HG03196 (cell line): ENCODE measurements at regions not wholly inside any gene's neighbourhood (a gene's known extent, or its start where the extent isn't known, plus 50 kb on each side); places are given as distances from the start of the nearest gene placed in this dataset.
A peak's percentile ranks its signal among the peaks of the same experiment; 100 is the strongest.

Experiments used
- ATAC-seq: cut with Tn5 transposase; IDR thresholded peaks from one replicate; pipeline ENCODE4 v1.9.1; 2021; ENCODE audit not compliant: unreplicated experiment

DNA sequence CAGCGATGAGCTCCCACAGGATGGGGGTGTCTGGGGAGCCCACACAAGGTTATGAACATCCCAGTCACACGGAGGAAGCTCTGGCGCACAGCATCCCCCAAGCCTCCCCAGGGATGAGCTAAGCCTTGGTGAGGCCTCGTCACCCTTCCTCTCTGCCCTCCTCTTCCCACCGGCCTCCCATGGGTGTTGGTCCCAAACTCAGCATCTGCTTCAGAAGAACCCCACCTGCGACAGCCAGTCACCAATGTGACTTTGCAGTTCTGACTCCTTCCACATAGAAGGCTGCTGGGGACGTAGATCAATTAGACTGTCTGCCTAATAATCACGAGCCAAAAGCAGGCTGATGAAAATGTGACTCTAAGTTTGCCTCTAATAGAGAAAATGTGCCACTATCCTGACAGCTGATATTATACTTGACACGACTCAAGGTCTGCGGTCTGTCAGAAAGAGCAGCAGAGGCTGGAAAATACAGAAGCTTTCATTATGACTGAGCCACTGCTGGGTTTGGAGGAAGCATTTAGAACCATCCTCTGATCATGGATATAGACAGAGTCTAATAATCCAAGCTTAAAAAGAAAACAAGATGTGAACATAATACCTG, 116.0 kb upstream of the PFKP start:
- no peak for ATAC-seq

DNA sequence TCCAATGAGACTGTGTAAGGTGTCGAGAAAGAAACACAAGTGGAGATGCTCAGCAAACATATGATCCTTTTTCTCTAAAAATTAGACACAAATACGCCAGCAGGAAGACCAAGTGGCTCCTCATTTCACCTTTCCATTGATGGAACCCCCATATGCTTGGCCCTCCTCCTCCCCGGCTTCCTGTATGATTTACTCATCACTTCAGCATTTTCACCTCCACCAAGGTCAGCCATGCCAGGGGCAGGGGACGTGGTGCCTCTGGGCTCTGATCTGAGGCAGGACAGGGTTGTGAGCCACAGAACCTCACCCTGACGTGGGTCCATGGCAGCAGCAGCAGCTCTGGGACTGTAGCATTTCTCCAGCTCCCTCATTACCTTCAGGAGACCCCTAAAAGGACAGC, 116.8 kb upstream of the PFKP start:
- no peak for ATAC-seq

DNA sequence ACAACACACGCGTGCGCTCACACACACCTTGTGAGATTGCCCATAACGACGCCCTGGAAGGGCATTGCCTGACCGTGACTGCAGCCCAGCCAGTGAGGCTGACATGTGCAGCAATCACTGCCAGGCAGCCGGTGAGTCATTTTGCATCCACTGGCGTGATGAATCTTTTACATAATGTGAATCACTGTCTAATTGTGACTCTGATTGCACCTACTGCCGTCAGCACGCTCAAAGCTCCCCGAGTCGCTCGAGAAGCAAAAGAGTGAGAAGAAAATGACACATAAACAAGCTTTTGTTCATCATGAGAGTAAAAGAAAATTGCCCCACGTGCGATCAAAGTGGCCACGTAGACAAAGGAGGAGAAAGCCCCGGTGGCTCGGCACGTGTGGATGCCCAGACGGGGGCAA, 117.4 kb upstream of the PFKP start:
- ATAC-seq, result peak; percentile 63

DNA sequence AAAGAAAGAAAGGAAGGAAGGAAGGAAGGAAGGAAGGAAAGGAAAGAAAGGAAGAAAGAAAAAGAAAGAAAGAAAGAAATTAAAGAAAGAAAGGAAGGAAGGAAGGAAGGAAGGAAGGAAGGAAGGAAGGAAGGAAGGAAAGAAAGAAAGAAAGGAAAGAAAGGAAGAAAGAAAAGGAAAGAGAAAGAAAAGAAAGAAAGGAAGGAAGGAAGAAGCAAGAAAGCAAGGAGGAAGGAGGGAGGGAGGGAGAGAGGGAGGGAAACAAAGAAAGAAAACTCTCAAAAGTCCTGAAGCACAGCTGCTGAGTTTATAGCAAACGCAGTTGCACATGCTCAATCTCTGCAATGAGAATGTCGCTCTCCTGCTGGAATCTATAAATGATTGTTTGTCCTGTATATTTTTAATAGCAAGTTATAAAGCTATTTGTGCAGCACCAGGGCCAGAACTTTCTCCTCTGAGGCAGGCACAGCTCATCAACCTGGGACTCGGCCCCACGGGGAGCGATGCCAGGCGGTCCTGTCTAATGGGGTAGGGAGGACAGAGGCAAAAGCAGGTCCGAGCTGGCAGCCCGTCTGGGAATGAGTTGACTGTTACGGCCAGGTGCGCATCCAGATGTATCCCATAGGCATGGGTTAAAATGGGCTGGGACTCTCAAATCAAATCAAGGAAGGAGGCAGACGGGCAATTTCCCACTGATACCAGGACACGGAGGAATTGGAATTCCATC, 118.0 kb upstream of the PFKP start:
- no peak for ATAC-seq

DNA sequence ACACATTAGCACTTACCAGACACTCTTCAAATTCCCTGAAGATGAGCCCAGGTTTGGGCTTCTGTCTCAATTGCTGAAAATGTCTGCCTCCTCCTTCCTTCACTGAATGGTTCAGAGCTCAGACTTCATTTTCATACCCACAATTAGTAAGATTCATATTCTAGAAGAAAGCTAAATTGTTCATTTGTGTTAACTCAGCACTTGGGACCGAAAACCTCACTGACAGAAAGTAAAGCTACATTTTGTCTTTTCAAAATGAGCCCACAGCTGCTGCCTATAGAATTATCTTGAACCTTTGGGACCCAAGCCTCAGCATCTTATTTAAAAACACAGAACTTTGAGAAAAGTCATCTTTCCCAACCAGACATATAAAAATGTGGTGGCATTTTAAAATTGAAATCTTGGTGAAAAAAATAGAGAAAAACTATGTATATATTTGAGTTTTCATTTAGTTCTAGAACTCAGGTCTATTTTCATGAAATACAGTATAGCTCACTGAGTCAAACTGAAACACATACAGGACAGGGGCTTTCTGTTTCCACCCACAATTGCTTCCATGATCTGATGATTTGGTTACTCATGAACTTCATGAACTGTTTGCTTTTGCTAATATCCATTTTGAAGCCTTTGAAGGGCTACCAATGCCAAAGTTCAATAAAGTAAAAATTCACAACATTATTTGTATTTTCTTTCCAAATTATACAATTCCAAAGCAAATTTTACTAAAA, 119.1 kb upstream of the PFKP start:
- ATAC-seq, result peak; percentile 61

DNA sequence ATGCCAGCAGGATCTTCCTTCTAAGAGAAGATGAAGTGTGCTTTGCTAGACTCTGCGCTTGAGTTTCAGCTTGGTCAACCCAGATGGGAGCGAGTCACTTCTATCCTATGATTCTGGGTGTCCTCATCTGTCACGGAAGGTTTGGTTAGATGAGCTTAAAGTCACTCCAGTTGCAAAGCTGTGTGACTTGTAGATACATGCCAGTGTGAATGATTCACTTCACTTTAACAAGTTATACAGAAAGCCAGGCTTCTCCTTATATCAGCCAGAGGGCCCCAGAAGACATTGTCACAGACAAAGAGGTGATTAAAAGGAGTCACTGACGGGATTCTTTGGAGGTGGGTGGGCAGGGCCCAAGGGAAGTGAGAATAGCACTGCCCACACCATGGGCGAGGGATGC, 122.6 kb upstream of the PFKP start:
- no peak for ATAC-seq

DNA sequence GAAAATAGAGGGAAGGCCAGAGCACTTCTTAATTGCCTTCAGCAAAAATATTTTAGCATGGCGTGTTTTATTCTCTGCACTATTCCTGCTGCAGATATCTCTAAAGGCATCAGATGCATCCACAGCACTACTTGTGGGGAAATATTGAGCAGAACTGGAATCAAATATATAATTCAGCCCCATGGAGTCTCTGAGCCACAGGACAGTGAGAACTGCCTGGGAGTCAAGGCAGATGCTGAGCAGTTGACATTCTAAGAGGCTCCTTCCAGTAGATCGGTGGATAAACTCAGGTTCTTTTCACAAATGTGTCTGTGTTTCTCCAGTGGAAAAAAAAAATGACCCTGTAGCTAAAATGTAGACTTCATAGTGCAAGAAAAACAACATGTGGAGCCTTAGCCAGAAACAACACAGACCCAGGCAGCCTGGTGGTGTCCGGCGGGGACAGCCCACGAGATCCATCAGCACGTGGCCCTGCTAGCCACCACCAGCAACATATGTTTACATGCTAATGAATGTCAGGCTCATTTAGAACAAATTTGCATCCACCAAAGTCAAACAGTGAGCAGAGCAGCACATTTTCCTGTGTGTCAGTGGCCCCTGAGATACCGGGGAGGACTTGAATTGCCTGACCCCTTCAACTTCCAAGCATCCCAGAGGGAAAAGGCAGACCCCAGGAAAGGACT, 123.3 kb upstream of the PFKP start:
- no peak for ATAC-seq

DNA sequence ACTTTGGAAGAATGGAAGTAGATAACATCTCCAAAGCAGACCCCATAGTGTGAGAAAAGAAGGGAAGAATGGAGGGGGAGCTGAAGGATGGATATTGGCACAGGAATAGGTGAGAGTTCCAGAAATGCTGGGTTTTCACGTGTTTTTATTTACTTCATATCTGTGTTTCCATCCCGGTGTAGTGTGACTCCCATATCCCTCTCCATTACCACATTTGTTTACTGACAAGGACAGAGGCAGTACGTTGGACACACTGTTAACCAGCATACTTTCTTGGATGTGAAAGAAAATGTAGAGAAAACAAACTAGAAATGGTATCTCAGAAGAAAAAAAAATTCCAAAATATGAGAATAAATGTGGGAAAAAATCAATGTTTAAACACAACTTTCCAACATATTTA, 124.4 kb upstream of the PFKP start:
- no peak for ATAC-seq

DNA sequence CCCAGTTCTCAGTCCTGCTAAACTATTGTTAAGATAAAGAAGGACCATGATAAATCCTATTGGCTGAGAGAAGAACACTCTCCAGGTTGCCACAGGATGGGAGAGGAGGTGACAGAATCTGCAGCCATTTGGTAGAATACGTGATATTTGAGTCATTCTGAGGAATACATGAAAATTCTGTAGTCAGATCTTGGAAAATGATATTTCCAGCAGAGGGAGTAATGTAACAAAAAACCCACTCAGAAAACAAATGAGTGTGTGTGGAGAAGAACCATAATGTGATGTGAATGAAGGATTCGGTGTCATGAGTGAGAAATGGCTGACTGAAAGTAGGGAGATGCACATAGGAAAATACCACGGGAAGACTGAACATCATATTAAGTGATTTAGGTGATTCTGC, 128.5 kb upstream of the PFKP start:
- ATAC-seq, result no peak

DNA sequence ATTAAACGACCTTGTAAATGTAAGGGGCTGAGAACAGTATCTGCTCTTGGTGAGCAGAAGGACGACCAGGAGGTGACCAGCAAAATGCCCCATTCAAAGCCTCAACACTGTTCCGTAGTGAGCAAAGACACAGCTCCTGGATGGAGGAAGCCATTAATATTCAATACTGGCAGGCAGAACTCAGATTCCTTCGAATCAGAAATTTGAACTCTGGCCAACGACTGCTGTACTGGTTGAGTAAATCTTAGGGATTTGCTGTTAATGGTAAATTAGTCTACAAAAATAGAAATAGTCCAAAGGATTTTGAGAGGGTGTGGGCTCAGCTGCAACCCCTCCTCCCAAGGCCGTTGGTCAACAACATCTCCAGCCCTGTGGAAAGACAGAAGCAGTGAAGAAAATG, 130.5 kb upstream of the PFKP start:
- ATAC-seq, result no peak

DNA sequence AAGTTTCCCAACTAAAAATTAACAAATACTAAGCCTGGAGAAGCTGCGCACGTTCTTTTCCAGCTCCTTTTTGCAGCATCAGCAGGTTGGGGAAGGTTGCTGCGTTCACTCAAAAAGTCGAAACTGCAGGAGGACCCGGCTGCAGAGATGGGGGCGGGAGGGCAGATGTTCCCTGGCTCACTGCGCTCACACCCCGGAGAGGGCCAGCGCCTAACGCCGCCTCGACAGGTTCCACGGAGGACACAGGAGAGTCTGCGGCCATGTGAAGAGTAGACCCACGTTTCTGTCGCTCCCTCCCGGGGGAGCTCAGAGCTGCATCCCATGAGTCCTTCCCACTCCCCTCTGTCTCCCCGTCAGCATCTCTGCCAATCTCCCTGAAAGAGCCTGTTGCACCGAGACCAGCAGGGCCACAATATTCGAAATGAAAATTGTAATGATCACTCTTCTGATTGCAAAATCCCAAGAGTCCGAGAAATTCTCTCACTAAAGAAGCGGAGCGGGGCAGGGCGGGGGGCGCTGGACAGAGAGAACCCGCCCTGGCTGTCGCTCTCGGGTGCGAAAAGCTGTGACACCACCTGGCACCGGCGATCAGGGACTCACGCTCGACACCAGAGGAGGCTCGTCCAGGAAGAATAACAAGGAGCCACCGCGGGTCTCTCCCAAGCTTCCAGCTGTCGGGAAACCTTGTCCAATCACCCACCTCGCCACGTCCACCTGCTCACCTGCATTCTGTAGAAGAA, 131.5 kb upstream of the PFKP start:
- no peak for ATAC-seq

DNA sequence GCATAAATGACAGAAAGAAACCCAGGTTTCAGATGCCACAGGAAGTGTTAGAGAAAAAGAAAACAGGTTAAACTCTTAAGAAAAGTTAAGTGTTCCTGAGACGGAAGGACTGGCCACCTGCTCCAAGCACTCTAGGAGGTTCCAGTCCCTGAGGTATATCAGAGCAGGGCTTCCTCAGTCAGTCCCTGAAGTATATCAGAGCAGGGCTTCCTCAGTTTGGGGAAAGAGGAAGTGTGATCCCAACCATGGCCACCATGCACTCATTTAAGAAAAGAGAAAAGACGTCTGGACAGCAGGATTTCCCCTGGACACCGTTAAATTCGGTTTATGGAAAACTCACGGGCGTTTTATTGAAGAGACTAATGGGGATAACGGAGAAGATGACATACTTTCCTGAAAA, 133.4 kb upstream of the PFKP start:
- ATAC-seq, result no peak

DNA sequence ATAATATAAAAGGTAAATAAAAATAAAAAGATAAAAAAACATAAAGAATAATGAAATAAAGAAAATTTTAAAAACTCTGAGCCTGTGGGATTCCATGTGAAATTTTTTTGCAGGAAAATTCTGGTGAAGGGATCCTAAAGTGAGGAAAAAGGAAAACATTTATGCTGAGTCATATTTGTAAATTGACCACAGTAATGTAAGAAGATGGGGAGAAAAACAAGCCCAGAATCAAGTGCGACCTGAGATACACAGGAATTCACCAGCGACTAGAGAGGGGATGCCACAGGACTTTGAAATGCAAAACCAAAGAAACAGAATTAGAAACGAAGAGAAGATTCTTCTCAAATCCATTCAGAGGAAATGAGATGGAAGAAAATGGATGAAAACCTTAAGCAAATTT, 133.8 kb upstream of the PFKP start:
- ATAC-seq, result no peak

DNA sequence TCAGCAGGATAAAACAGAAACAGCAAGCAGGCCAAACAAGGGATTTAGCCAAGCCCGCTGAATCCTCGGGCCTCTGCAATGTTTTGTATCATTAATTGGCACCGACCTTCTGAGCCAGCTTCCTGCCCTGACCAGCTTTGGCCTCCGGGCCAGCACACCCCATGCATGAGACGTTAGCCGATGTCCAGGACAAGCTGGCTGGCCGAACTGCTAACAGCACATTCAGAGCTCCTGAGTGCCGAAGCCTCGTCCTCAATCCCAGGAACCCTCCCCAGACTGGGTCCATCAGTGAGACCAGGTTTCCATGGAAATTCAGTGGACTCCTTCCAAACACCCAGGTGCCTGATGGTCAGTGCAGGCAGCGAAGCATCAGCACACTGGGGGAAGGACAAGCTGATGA, 134.3 kb upstream of the PFKP start:
- ATAC-seq, result no peak

DNA sequence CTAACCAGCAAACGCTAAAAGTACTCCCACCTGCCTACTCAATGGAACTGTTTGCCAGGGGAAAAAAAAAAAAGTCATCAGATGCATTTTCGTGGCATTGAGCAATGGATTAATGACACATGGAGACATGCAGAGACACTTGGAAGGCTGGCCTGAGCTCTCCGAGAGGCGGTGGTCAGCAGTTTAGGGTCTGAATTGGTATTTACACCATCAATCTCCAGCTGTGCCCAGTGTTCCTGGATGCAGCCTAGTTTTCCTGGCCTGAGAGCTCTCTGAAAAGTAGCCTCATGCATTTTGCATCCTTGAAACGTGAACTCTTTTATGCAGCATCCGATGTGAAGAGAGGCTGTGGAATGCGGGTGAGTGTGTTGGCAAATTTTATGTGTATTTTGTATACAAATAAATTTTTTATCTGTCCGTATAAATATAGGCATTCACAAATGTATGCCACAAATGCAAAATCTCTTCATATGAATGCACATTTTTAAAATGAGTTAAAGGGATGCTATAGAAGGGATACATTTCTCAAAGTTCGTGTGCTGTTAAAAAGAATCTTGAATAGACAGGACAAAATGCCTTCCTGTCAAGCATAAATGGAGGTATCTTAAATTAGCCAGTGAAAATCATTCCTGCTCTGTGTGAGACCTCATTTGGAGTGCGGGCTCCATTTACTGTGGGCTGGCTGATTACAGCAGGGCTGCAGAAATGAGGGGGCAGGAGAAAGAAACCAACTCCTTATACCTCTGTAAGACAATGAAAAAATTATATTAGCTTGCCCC, 137.7 kb upstream of the PFKP start:
- ATAC-seq, result no peak

DNA sequence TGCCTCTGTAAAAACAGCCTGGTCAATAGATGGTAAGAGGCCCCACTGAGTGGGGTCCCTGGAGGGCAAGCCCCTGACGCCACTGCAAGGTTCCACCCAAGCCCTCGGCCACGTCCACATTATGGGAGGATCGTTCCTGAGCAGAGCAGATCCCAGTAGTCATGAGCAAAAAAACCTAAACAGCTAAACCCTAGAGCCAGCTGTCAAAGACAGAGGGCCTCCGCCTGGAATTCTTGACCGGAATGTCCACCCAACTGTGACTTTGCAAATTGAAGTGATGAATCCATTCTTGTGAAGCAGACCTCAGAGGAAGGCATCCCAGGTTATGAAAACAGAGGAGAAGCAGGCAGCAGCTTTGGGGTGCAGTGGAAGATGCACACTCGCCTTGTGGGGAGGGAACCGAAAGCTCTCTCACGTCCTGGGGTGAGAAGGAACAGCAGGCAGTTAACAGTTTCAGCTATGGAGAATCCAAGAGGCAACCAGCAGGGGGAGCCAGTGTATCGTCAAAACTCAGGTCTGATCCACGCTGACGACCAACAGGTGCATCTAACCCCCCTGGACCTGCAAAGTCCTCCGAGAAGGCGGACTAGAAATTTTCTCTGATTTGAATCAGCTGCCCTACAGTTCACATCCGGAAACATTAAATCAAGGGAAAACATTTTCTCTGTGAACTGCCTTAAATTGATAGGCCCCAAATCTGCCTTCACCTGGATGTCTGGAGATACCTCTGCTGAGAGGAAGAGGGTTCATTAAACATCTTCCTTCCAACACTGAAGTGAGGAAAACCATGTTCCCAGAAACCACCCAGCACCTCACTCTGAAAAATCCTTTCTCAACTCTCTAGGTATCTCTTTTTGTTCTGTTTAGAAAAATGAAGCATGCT, 139.1 kb upstream of the PFKP start:
- ATAC-seq, result peak; percentile 83

DNA sequence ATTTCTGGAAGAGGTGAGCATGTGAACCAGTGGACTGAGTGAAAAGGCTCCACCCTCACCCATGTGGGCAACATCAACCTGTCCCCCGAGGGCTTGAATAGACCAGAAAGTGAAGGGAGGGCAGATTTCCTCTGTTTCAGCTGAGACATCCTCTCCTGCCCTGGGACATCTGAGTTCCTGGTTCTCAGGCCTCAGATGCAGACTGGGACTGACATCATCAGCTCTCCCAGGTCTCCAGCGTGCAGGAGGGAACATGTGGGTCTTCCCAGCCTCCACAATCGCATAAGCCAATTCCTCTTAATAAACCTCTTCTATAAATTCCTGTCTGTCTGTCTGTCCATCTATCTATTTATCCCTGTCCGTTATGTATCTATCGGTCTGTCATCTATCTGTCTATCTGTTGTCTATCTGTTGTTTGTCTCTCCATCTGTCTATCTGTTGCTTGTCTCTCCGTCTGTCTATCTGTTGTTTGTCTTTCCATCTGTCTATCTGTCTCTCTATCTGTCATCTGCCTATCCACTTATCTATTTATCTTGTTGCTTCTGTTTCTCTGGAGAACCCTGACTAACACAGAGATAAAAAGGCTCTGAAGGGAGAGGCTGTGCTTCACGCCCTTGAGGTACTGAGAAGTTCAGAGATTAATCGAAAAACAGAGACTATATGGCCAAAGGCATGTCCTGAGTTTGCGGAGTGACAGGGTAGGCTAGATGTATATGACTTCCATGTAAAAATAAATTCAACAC, 140.3 kb upstream of the PFKP start:
- no peak for ATAC-seq

DNA sequence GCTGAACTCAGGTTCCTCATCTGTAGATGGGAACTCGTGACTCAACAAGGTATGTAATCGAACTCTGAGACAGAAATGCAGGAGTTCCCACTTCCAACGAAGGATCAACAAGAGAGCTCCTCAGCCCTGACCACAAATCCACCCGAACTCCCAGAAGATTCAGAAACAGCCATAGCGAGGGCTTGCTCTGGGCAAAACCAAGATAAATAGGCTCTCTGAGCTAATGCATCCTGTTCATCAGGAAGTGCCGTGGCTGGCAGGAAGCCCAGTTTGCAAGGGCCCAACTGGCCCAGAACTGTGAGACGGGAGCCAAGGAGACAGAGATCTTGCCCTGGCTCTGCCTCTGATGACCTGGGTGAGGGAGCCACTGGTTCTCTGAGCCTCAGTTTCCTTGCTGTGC, 141.7 kb upstream of the PFKP start:
- no peak for ATAC-seq

DNA sequence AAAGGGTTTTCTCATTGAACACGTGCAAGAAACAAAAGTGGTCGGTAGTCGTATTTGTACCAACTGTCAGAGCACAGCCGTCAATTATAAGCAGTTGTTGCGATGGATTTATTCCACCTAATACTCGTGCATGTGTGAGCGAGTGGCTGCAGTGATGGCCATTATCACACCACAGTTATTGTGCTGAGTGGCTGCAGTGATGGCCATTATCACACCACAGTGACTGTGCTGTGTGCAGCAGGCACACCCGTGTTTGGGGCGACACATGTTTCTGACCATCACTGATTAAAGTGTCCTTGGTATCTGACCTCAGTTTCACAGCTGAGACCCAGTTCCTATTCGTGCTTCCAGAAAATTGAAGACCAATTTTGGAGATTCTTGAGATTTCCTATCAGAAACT, 142.9 kb upstream of the PFKP start:
- ATAC-seq, result no peak
